ENCODE measurements at regions not wholly inside any gene's neighbourhood (a gene's known extent, or its start where the extent isn't known, plus 50 kb on each side); places are given as distances from the start of the nearest gene placed in this dataset.

GRCh38 chr13:106916329-106916976, 348.5 kb upstream of the ARGLU1 start:
- TF ChIP-seq POLR2AphosphoS5 (IDR thresholded peaks at IDR 0.05) (no peak), CTCF (IDR thresholded peaks at IDR 0.05; ENCODE audit: poor library complexity, severe bottlenecking) (no peak), TAF1 (IDR thresholded peaks at IDR 0.05; ENCODE audit: low read depth) (no peak), EP300 (conservative IDR thresholded peaks at IDR 0.05; ENCODE audit: poor library complexity, severe bottlenecking) (no peak), EZH2 (IDR thresholded peaks at IDR 0.05; ENCODE audit: borderline replicate concordance, insufficient read depth, low read length, poor library complexity, severe bottlenecking) (no peak), SMC3 (conservative IDR thresholded peaks at IDR 0.05; ENCODE audit: poor library complexity) (no peak)
- Histone ChIP-seq H3K9me2 (ENCODE audit: insufficient read depth, low read length) (no peaks in the 10 kb centered on the region), H2AFZ (ENCODE audit: low read depth, low read length) (no peak overlapping the region), H3F3A (ENCODE audit: insufficient read depth, low read length, poor library complexity, severe bottlenecking) (peaks cover 5% of the 10 kb centered on the region), H3K9ac (ENCODE audit: low read length) (no peak overlapping the region), H3K9me3 (ENCODE audit: low read length) (no peaks in the 10 kb centered on the region), H3K4me3 (ENCODE audit: low read length) (no peak overlapping the region), H3K27me3 (ENCODE audit: insufficient read depth, low read depth, low read length) (no peaks in the 10 kb centered on the region), H3K4me2 (ENCODE audit: low read length) (no peak overlapping the region), H3K27ac (ENCODE audit: low read length) (no peak overlapping the region), H3K36me3 (ENCODE audit: insufficient read depth, low read length) (no peaks in the 10 kb centered on the region), H3K79me2 (replicated peaks; ENCODE audit: insufficient read depth, low read length) (no peaks in the 10 kb centered on the region), H4K20me1 (ENCODE audit: insufficient read depth) (no peaks in the 10 kb centered on the region)

GRCh38 chr13:106915146-106915545, 347.2 kb upstream of the ARGLU1 start:
- Histone ChIP-seq H3K9me2 (ENCODE audit: insufficient read depth, low read length) (no peaks in the 10 kb centered on the region), H3K9ac (ENCODE audit: low read length) (no peak overlapping the region), H3K9me3 (ENCODE audit: low read length) (no peaks in the 10 kb centered on the region), H2AFZ (ENCODE audit: low read depth, low read length) (no peak overlapping the region), H3K4me2 (ENCODE audit: low read length) (no peak overlapping the region), H3F3A (ENCODE audit: insufficient read depth, low read length, poor library complexity, severe bottlenecking) (peaks cover 5% of the 10 kb centered on the region), H3K27ac (ENCODE audit: low read length) (no peak overlapping the region), H3K79me2 (replicated peaks; ENCODE audit: insufficient read depth, low read length) (no peaks in the 10 kb centered on the region), H4K20me1 (ENCODE audit: insufficient read depth) (no peaks in the 10 kb centered on the region), H3K4me3 (ENCODE audit: low read length) (no peak overlapping the region), H3K36me3 (ENCODE audit: insufficient read depth, low read length) (no peaks in the 10 kb centered on the region), H3K27me3 (ENCODE audit: insufficient read depth, low read depth, low read length) (no peaks in the 10 kb centered on the region)
- TF ChIP-seq EZH2 (IDR thresholded peaks at IDR 0.05; ENCODE audit: borderline replicate concordance, insufficient read depth, low read length, poor library complexity, severe bottlenecking): no peak
- TF ChIP-seq EP300 (conservative IDR thresholded peaks at IDR 0.05; ENCODE audit: poor library complexity, severe bottlenecking): no peak
- TF ChIP-seq SMC3 (conservative IDR thresholded peaks at IDR 0.05; ENCODE audit: poor library complexity): no peak

- Histone ChIP-seq H3K36me3 (ENCODE audit: insufficient read depth, low read length) (no peaks in the 10 kb centered on the region), H3K79me2 (replicated peaks; ENCODE audit: insufficient read depth, low read length) (no peaks in the 10 kb centered on the region), H3K4me2 (ENCODE audit: low read length) (no peak overlapping the region), H3K27me3 (ENCODE audit: insufficient read depth, low read depth, low read length) (no peaks in the 10 kb centered on the region), H3K9me2 (ENCODE audit: insufficient read depth, low read length) (no peaks in the 10 kb centered on the region), H3K4me3 (ENCODE audit: low read length) (no peak overlapping the region), H4K20me1 (ENCODE audit: insufficient read depth) (no peaks in the 10 kb centered on the region), H2AFZ (ENCODE audit: low read depth, low read length) (no peak overlapping the region), H3K27ac (ENCODE audit: low read length) (no peak overlapping the region), H3K9ac (ENCODE audit: low read length) (no peak overlapping the region), H3K9me3 (ENCODE audit: low read length) (no peaks in the 10 kb centered on the region), H3F3A (ENCODE audit: insufficient read depth, low read length, poor library complexity, severe bottlenecking) (no peaks in the 10 kb centered on the region)
- TF ChIP-seq CTCF (IDR thresholded peaks at IDR 0.05; ENCODE audit: poor library complexity, severe bottlenecking) (no peak), SMC3 (conservative IDR thresholded peaks at IDR 0.05; ENCODE audit: poor library complexity) (no peak), TAF1 (IDR thresholded peaks at IDR 0.05; ENCODE audit: low read depth) (no peak), RAD21 (conservative IDR thresholded peaks at IDR 0.05) (no peak), MXI1 (conservative IDR thresholded peaks at IDR 0.05; ENCODE audit: poor library complexity, severe bottlenecking) (no peak), EZH2 (IDR thresholded peaks at IDR 0.05; ENCODE audit: borderline replicate concordance, insufficient read depth, low read length, poor library complexity, severe bottlenecking) (no peak), EP300 (conservative IDR thresholded peaks at IDR 0.05; ENCODE audit: poor library complexity, severe bottlenecking) (no peak), REST (IDR thresholded peaks at IDR 0.05; ENCODE audit: borderline replicate concordance) (no peak)
Observed at GRCh38 chr13:106911627-106912026, 343.7 kb upstream of the ARGLU1 start.

Measured in neural cell (in vitro differentiated cells).